Activated CD4-positive, CD25-positive, alpha-beta regulatory T cell treated with anti-CD3 and anti-CD28 coated beads, Interleukin-2, amount 50 U/mL, for 24 hours (primary cell): ENCODE measurements at regions not wholly inside any gene's neighbourhood (a gene's known extent, or its start where the extent isn't known, plus 50 kb on each side); places are given as distances from the start of the nearest gene placed in this dataset.

Experiments used
- ATAC-seq, 2 donors: fragments of 150-1000 bp; cut with Tn5 transposase; one replicate each; pipeline ENCODE4 v1.10.0; 2021; ENCODE audit warnings: mild to moderate bottlenecking in 1 of 2, moderate library complexity in 1 of 2

DNA sequence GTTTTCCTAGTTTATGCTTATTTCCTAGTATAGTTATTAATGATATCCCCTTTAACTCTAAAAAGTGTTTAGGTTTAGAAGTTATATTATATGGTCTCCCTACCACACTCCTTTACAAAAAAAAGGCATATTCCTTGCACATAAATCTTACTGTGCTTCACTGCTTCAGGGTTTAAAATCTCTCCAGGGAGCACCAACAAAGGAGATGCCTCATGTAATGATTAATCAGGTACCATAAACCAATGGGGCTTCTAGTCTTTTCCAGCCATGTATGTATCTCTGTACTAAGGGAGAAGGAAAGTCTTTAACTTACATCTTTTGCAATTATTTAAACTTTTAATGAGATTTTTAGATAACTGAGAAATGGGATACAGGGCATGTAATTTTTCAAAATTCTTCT lies 91.5 kb upstream of the RBMS3 start:
- ATAC-seq: no peak

DNA sequence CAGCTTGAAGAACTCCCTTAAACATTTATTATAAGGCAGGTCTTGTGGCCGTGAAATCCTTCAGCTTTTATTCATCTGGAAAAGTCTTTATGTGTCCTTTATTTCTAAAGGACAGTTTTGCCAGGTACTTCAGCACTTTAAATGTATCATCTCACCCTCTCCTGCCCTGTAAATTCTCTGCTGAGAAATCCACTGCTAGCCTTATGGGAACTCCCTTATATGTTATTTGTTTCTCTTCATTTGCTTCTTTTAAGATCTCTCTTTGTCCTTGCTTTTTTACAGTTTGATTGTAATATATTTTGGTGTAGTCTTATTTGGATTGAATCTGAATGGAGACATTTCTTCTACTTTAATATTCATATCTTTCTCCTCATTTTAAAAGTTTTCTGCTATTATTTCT lies 86.7 kb upstream of the RBMS3 start:
- no peak for ATAC-seq

DNA sequence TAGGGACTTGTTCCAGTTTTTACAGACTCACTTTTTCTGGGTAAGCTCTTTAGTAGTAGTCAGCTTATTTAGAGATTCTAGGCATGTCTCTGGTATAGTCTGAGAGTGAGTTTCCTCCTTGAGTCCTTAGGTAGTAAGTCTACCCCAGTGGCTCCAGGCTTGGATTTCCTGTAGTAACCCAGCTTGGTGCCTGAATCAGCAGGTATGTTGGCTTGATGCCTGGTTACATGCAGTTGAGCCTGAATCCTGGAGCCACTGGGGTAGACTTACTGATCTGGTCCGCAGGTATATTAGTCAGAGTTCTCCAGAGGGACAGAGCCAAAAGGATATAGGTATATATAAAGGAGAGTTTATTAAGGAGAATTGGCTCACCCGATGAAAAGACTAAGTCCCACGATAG lies 85.8 kb upstream of the RBMS3 start:
- no peak for ATAC-seq

DNA sequence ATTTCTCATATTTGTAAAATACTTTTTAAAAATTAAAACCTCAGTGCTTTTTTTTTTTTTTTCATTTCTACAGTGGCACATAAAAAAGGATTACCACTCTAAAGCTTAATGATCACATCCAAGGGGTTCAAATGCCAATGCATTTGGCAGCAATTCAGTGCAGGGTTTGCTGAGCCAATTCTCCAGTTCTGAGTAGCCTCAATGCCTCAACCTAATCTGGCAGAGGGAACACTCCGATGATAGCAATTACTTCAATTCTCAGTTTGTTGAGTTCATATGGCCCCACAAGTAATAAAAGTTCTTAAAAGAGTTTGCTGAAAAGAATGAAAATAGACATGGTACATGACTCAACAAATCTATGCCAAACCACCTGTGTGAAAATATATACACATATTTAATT lies 79.3 kb upstream of the RBMS3 start:
- no peak for ATAC-seq

DNA sequence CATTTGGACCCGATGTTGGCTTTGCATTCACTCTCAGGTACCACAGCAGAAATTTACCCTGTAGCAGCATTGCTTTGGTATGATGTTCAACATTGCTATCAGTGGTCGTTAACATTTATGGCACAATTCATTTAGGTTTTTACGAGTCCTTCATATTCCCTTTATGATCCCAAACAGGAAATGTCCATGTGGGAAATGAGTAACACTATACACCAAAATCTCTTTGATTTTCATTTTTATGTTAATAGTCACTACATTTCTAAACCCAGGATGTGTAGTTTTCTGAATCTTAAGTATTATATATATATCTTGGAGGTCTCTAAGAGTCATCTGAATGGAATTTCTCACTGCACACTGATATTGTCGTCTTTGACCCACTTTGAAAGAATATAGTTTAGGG lies 78.5 kb upstream of the RBMS3 start:
- no peak for ATAC-seq

DNA sequence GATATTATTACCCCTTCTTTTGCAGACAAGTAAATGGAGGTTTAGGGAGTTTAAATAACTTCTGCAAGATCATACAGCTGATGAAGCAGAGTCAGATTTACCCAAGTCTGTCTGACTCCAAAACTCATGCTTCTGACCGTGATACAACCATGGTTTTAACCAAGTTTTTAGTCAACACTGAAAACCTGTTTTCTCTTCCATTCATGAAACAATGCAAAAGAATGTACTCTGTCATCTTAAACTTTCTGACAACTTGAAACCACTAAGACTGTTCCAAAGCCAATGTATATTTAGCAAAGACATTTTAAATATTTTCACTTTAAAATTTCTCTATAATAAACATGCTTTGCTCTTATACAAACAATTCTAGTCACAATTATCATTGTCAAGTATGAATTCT lies 77.0 kb upstream of the RBMS3 start:
- no peak for ATAC-seq

DNA sequence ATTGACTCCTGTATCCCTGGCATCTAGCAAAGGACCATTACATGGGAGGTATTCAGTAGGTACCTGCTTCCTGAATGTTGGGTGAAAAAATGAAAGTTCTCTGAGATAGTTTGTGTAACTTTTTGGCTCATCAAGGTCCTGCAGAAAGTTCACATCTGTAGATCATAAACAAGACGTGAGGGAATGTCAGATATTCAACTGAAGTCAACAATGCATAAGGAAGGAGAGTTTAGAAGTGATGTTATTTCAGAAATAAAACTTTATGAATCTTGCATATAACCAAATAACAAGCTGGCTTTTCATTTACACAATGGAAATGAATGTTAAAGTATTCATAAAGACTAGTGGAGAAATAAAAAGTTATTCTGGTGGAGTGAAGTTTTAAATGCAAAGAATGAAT lies 73.4 kb upstream of the RBMS3 start:
- no peak for ATAC-seq

DNA sequence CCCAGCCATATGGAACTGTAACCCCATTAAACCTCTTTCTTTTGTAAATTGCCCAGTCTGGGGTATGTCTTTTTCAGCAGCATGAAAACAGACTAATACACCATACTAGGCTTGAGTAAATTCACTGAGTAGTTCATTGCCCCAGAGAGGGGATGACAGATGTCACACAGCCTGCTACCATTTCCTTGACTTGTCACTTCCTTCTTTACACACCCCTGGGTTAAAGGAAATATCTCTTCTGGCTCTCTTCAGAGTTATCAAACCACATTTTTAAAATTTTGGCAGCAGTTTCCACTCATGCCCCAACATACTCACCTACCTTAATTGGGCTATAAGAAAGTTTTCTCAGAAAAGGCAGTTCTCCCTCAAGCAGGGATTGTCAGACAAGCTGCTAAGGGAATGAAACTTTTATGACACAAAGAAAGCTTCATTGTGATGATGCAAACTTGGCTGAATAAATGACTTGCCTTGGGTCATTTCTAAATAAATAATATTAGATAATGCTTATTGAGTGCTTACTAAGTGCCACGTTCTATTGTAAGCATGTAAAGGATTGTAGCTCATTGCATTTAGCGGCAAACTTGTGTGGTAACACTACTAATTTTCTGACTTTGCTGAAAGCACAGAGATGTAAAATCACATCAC lies 68.0 kb upstream of the RBMS3 start:
- peak; percentile 76 to 80 for ATAC-seq

DNA sequence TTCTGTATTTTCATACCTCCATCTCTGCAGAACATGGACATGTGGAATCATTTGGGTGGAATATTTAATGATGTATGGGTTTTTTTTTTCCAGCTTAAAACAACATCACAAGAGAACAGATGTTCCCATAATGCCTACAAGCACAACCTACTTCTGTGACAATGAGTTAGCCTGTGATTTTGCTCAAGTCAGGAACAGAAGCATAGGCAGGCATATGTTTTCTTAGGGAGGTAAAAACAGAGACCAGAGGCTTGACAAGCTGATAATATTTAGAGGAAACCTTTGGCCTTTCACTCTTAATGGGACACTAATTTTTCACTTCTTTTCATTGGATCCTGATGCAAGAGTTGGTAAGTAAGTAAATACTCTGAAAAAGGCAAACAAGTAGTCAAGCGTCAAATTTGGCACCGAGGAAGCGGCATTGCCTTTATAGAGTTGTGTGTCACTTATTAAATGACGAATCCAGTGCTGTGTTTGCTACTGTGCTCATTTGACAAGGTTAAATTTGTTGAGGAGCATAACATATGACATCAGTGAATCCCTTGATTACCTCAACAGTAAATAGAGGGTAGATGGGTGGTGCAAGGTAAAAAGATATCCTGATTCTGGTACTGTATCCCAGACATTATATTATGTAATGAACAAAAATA lies 66.7 kb upstream of the RBMS3 start:
- no peak for ATAC-seq

DNA sequence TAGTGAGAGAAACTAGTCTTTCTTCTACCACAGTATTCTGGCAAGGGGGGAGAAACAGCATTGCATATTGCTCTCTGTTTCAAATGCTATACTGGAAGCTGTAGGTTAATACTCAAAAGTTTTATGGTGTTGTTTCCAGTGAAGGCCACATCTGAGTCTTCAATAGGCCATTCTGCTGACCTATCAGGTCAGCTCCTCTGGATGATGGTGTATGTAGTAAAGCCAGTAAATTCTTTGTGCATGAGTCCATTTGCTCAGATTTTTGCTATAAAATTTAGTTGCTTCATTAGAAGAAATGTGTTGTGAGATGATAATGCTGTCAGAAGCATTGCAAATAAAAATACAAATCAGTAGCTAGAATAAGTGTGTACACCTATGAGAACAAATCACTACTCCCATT lies 64.9 kb upstream of the RBMS3 start:
- no peak for ATAC-seq

DNA sequence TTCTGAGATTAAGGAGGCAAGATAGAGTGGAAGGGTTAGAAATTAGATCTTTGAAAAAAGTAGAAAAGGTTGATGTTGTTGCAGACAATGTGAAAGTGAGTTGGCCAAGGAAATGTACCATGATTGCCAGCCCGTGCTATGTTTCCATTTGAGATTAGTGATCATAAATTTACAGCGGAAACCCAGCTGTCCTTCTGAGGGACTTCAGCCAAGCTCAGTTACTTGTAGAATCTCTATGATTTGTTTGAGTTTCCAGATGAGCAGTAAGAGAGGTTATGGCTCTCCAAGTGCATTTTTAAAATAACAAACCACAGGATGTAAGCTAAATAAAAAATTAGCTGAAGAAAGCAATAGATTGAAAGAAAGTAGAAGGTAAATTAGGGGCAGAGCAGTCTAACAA lies 54.2 kb upstream of the RBMS3 start:
- no peak for ATAC-seq

DNA sequence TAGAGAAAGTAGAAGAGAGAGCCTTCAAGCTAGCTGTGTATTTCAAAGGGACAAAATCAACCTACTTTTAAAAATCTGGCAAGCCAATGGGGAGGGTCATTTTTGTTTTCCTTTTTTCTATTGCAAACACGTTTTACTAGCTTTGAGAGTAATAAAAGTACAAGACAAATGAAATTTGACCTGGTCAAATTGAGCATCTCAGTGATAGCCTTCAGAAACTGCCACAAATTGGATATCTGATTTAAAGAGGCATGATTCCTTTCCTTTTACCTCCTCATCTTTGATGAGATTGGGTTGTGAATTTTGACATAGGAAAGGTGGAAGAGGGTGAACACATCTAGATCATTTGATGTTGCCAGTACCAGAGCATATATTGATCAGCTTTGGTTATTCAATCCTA lies 53.6 kb upstream of the RBMS3 start:
- ATAC-seq: no peak
